Lung (tissue), 11 donors: ENCODE measurements at regions not wholly inside any gene's neighbourhood (a gene's known extent, or its start where the extent isn't known, plus 50 kb on each side); places are given as distances from the start of the nearest gene placed in this dataset.

Experiments used
- ATAC-seq: fragments of 200-7000 bp; cut with Tn5 transposase; one replicate; pipeline ENCODE4 v1.9.1; 2020; ENCODE audit warnings: moderate number of reproducible peaks; ENCODE audit not compliant: insufficient read depth, low FRiP score
- DNase-seq, 3 donors: peaks; one replicate each; pipeline ENCODE4 v3.0.0-alpha.2; 2013 to 2017
- H3K27ac ChIP-seq, 2 donors: one replicate each; pipeline ENCODE4 v1.5.1; 2013; ENCODE audit warnings: mild to moderate bottlenecking in 2 of 2, moderate library complexity in 2 of 2, control low read depth in 1 of 2, inconsistent platforms in 1 of 2, low read depth in 1 of 2, low read length in 1 of 2
- H3K27me3 ChIP-seq, 3 donors: one replicate each; pipeline ENCODE4 v1.5.1; 2013; ENCODE audit warnings: low read length in 2 of 3; ENCODE audit not compliant: control insufficient read depth in 3 of 3, insufficient read depth in 3 of 3
- H3K36me3 ChIP-seq, 4 donors: one replicate each; pipeline ENCODE4 v1.5.1; 2013; ENCODE audit warnings: low read length in 4 of 4, mild to moderate bottlenecking in 1 of 4, moderate library complexity in 1 of 4; ENCODE audit not compliant: control insufficient read depth in 4 of 4, insufficient read depth in 4 of 4
- H3K4me1 ChIP-seq, 5 donors: one replicate each; pipeline ENCODE4 v1.5.1; 2013; ENCODE audit warnings: low read length in 5 of 5, mild to moderate bottlenecking in 2 of 5, moderate library complexity in 1 of 5; ENCODE audit not compliant: control insufficient read depth in 5 of 5, insufficient read depth in 5 of 5
- H3K4me3 ChIP-seq: one replicate; pipeline ENCODE4 v1.5.1; 2013; ENCODE audit warnings: mild to moderate bottlenecking, control low read depth, moderate library complexity
- H3K9ac ChIP-seq, 2 donors: one replicate each; pipeline ENCODE4 v1.5.1; 2013; ENCODE audit warnings: low read length in 2 of 2, control low read depth in 1 of 2; ENCODE audit not compliant: insufficient read depth in 1 of 2
- H3K9me3 ChIP-seq, 4 donors: one replicate each; pipeline ENCODE4 v1.5.1; 2013; ENCODE audit warnings: low read length in 3 of 4, mild to moderate bottlenecking in 1 of 4, moderate library complexity in 1 of 4; ENCODE audit not compliant: control insufficient read depth in 4 of 4, insufficient read depth in 3 of 4
- CTCF ChIP-seq: IDR thresholded peaks from 2 replicates; pipeline ENCODE4 v1.5.1; 2012; ENCODE audit warnings: mild to moderate bottlenecking; ENCODE audit errors: control extremely low read depth, extremely low read depth
- WGBS, 2 donors: extraction: QIAGEN DNeasy Blood & Tissue Kit; methylation state at CpG; one replicate each; pipeline ENCODE4 v1.1.7; 2013; 5-methylcytosine and 5-hydroxymethylcytosine counted together
- donor health status: control.
- donor health status: control.
- donor health status: Bipolar disorder and iron deficiency.
- donor health status: healthy.
- donor health status: DM: yes; HTN: yes; CAD: no.

- Histone ChIP-seq H3K4me1 (no peaks in the 10 kb centered on the region), H3K9ac (no peak overlapping the region), H3K4me3 (no peak overlapping the region), H3K9me3 (peaks cover 0 to 12% (median 5%) of the 10 kb centered on the region in 4 donors), H3K27me3 (no peaks in the 10 kb centered on the region), H3K36me3 (no peaks in the 10 kb centered on the region), H3K27ac (no peak overlapping the region)
- ATAC-seq (no peak), DNase-seq (no peak)
- 64 to 84% methylated on average over 4 of the region's 4 CpGs for WGBS, 2 donors
- TF ChIP-seq CTCF, result no peak
Observed at GRCh38 chr10:37703114-37703513, 154.3 kb downstream of the ZNF248 start.

- Histone ChIP-seq H3K4me3 (no peak overlapping the region), H3K36me3 (no peaks in the 10 kb centered on the region), H3K4me1 (no peaks in the 10 kb centered on the region), H3K9me3 (peaks cover 0 to 12% (median 3%) of the 10 kb centered on the region in 4 donors), H3K9ac (no peak overlapping the region), H3K27ac (no peak overlapping the region), H3K27me3 (no peaks in the 10 kb centered on the region)
- ATAC-seq (no peak), DNase-seq (no peak)
- 84 to 91% methylated on average over 16 of the region's 16 CpGs for WGBS, 2 donors
- TF ChIP-seq CTCF, result no peak
Observed at GRCh38 chr10:37701781-37702493, 155.5 kb downstream of the ZNF248 start.

- Histone ChIP-seq H3K9me3 (peaks cover 0 to 12% (median 2%) of the 10 kb centered on the region in 4 donors), H3K36me3 (no peaks in the 10 kb centered on the region), H3K4me1 (no peaks in the 10 kb centered on the region), H3K4me3 (no peak overlapping the region), H3K27ac (no peak overlapping the region), H3K9ac (no peak overlapping the region), H3K27me3 (no peaks in the 10 kb centered on the region)
- 84 to 86% methylated on average over 37 of the region's 37 CpGs for WGBS, 2 donors
- no peak for TF ChIP-seq CTCF
- no peak for DNase-seq
- no peak for ATAC-seq
Observed at GRCh38 chr10:37700886-37701780, 156.3 kb downstream of the ZNF248 start.
